HepG2 (cell line): ENCODE measurements at regions not wholly inside any gene's neighbourhood (a gene's known extent, or its start where the extent isn't known, plus 50 kb on each side); places are given as distances from the start of the nearest gene placed in this dataset.

Source experiments
- ATAC-seq: fragments of 200-7000 bp; cut with Tn5 transposase; 3 replicates; pipeline ENCODE4 v1.9.1; 2020; ENCODE audit warnings: mild to moderate bottlenecking, moderate library complexity
- BruUV-seq: library from RNA; stranded (reverse); fragments of 400-500 nt; replicated peaks from 2 replicates; lab custom pipeline; 2021; lab: Mats Ljungman, UMichigan
- CTCF ChIA-PET: fragments of 300-600 bp; formaldehyde crosslinking; extraction: SDS; loops from one replicate; lab custom pipeline; 2021; ENCODE audit warnings: low total read pairs, inconsistent platforms, low intra/inter-chr PET ratio; lab: Yijun Ruan, JAX
- POLR2A ChIA-PET: fragments of 350-600 bp; sonication (Branson Sonifier 250); formaldehyde crosslinking; loops from one replicate; lab custom pipeline; 2020; ENCODE audit warnings: antibody characterized with exemption, inconsistent platforms; lab: Yijun Ruan, JAX
- DNase-seq: peaks from one replicate; pipeline ENCODE4 v3.0.0-alpha.2; 2015; ENCODE audit warnings: low spot score
- FAIRE-seq: peaks from 3 replicates; lab custom pipeline; 2011; peaks lifted over from hg19 to GRCh38; lab: Jason Lieb, UNC
- H2AFZ ChIP-seq: one replicate; pipeline ENCODE4 v1.6.1; 2011; ENCODE audit warnings: low read length, inconsistent platforms
- H3K27ac ChIP-seq: fragments of 300-600 bp; 3 replicates; pipeline ENCODE4 v1.8.0; 2011; ENCODE audit warnings: mixed run types, mild to moderate bottlenecking, mixed read lengths, low read length, inconsistent platforms; ENCODE audit not compliant: insufficient read depth; ENCODE audit errors: extremely low read length
- H3K27me3 ChIP-seq, 2 experiments: fragments of 200-600 bp in 1 of 2; 2 replicates in 1 of 2; 3 replicates in 1 of 2; pipeline versions ENCODE4 v1.6.0 to v1.8.0; 2011; ENCODE audit warnings: low read length in 2 of 2, mild to moderate bottlenecking in 2 of 2, moderate library complexity in 2 of 2, inconsistent platforms in 1 of 2; ENCODE audit not compliant: insufficient read depth in 2 of 2, control insufficient read depth in 1 of 2
- H3K36me3 ChIP-seq, 2 experiments: fragments of 200-600 bp in 1 of 2; replicated peaks in 1 of 2; 2 replicates in 1 of 2; 3 replicates in 1 of 2; pipeline versions ENCODE4 v1.5.1 to v1.8.0; 2011; ENCODE audit warnings: low read length in 2 of 2, inconsistent platforms in 1 of 2; ENCODE audit not compliant: insufficient read depth in 2 of 2, control insufficient read depth in 1 of 2
- H3K4me1 ChIP-seq: 2 replicates; pipeline ENCODE4 v1.5.1; 2012; ENCODE audit warnings: low read length, inconsistent platforms; ENCODE audit not compliant: insufficient read depth
- H3K4me2 ChIP-seq: 2 replicates; pipeline ENCODE4 v1.6.0; 2011; ENCODE audit warnings: low read depth, low read length, inconsistent platforms
- H3K4me3 ChIP-seq, 3 experiments: fragments of 200-600 bp in 1 of 3; sonication (generic), shearing (Covaris generic) in 1 of 3; replicated peaks in 1 of 3; 2 replicates each; pipeline ENCODE4 v1.5.1; 2011 to 2016; ENCODE audit warnings: low read length in 3 of 3, inconsistent platforms in 2 of 3, low read depth in 2 of 3, mild to moderate bottlenecking in 2 of 3, control low read depth in 1 of 3, mixed read lengths in 1 of 3; ENCODE audit not compliant: insufficient read depth in 1 of 3
- H3K79me2 ChIP-seq: one replicate; pipeline ENCODE4 v1.6.1; 2011; ENCODE audit warnings: low read length, inconsistent platforms; ENCODE audit not compliant: insufficient read depth
- H3K9ac ChIP-seq: 2 replicates; pipeline ENCODE4 v1.6.0; 2011; ENCODE audit warnings: mild to moderate bottlenecking, low read depth, low read length, inconsistent platforms; ENCODE audit not compliant: insufficient read depth
- H3K9me3 ChIP-seq: 2 replicates; pipeline ENCODE4 v1.5.1; 2012; ENCODE audit warnings: mild to moderate bottlenecking, low read length
- H4K20me1 ChIP-seq: 2 replicates; pipeline ENCODE4 v1.6.0; 2011; ENCODE audit warnings: inconsistent platforms, mild to moderate bottlenecking, low read length, moderate library complexity; ENCODE audit not compliant: insufficient read depth
- HINFP ChIP-seq: sonication (generic); formaldehyde crosslinking; IDR thresholded peaks from 2 replicates; pipeline ENCODE4 v1.4.0; 2020; ENCODE audit warnings: low read depth, mild to moderate bottlenecking, missing genetic modification reagents
- TAF15 ChIP-seq: fragments of 200-400 bp; formaldehyde crosslinking; IDR thresholded peaks from one replicate; pipeline ENCODE4 v1.6.1; 2018; ENCODE audit warnings: mild to moderate bottlenecking, low read depth, low read length; ENCODE audit not compliant: poor library complexity, severe bottlenecking
- ZNF230 ChIP-seq: sonication (generic); formaldehyde crosslinking; IDR thresholded peaks from 2 replicates; pipeline ENCODE4 v1.4.0; 2020; ENCODE audit warnings: mild to moderate bottlenecking, missing genetic modification reagents
- ZNF274 ChIP-seq: sonication (generic); formaldehyde crosslinking; IDR thresholded peaks from 2 replicates; pipeline ENCODE4 v1.5.1; 2020; ENCODE audit warnings: mild to moderate bottlenecking, missing genetic modification reagents
- ZNF276 ChIP-seq: sonication (generic); formaldehyde crosslinking; IDR thresholded peaks from 2 replicates; pipeline ENCODE4 v1.4.0; 2020; ENCODE audit warnings: mild to moderate bottlenecking, low read depth, missing genetic modification reagents
- ZNF318 ChIP-seq: sonication (generic); formaldehyde crosslinking; IDR thresholded peaks from 2 replicates; pipeline ENCODE4 v1.4.0; 2020; ENCODE audit warnings: mild to moderate bottlenecking, missing genetic modification reagents
- ZNF337 ChIP-seq: sonication (generic); formaldehyde crosslinking; IDR thresholded peaks from 2 replicates; pipeline ENCODE4 v1.5.1; 2020; ENCODE audit warnings: missing genetic modification reagents, low read depth, mild to moderate bottlenecking, borderline replicate concordance
- WGBS: methylation state at CpG from one replicate; pipeline ENCODE4 v1.1.6; 2017; ENCODE audit warnings: low lambda C conversion rate; 5-methylcytosine and 5-hydroxymethylcytosine counted together
- in situ Hi-C: cut with HindIII; loops from 2 replicates; pipeline ENCODE4 v1.10.0; 2017; ENCODE audit warnings: low pct_unique_long_range_greater_than_20kb; ENCODE audit not compliant: extremely low pct_ligation_motif_present
- intact Hi-C: fragments of 100-400 bp; cut with micrococcal nuclease; formaldehyde crosslinking; loops from one replicate; pipeline ENCODE4 v1.10.0; 2022; ENCODE audit not compliant: unreplicated experiment
- TF ChIP-seq, protein P1 (sequence below): sonication (generic); formaldehyde crosslinking; IDR thresholded peaks from 2 replicates; pipeline ENCODE4 v1.8.1; 2023; ENCODE audit warnings: missing genetic modification reagents, mild to moderate bottlenecking, borderline replicate concordance

GRCh38 chr1:239765163-239765562, 326.5 kb upstream of the FMN2 start:
- Histone ChIP-seq H3K79me2 (no peaks in the 10 kb centered on the region), H3K4me2 (no peak overlapping the region), H3K9ac (no peak overlapping the region), H3K4me1 (no peaks in the 10 kb centered on the region), H3K4me3 (no peak overlapping the region), H4K20me1 (no peaks in the 10 kb centered on the region), H2AFZ (no peak overlapping the region), H3K36me3 (no peaks in the 10 kb centered on the region), H3K27ac (no peak overlapping the region), H3K27me3 (no peaks in the 10 kb centered on the region), H3K9me3 (no peaks in the 10 kb centered on the region)
- 8% methylated on average over 5 of the region's 5 CpGs for WGBS
- intact Hi-C loops: no loop called here
- in situ Hi-C loops: no loop called here
- ChIA-PET CTCF (no interaction called here), POLR2A (no interaction called here)
- ATAC-seq (no peak), FAIRE-seq (no peak), DNase-seq (no peak)
- no TSS peak for BruUV-seq
- TF ChIP-seq ZNF274 (CRISPR knock-in tag): no peak
- no peak for TF ChIP-seq ZNF230
- no peak for TF ChIP-seq ZNF337
- TF ChIP-seq, protein P1, sequence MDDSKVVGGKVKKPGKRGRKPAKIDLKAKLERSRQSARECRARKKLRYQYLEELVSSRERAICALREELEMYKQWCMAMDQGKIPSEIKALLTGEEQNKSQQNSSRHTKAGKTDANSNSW (CRISPR knock-in tag): no peak
- TF ChIP-seq TAF15: no peak
- TF ChIP-seq ZNF318 (CRISPR knock-in tag): no peak
- no peak for TF ChIP-seq HINFP (CRISPR knock-in tag)
- TF ChIP-seq ZNF276 (CRISPR knock-in tag): no peak
